PC-9 (cell line): ENCODE measurements at regions not wholly inside any gene's neighbourhood (a gene's known extent, or its start where the extent isn't known, plus 50 kb on each side); places are given as distances from the start of the nearest gene placed in this dataset.

Experiments
- CTCF ChIP-seq: fragments of 200-600 bp; sonication (generic); conservative IDR thresholded peaks from 2 replicates; pipeline ENCODE4 v1.6.1; 2017; ENCODE audit warnings: mixed run types, antibody characterized with exemption, mild to moderate bottlenecking, moderate library complexity
- EZH2 ChIP-seq: fragments of 200-600 bp; sonication (generic); IDR thresholded peaks from 2 replicates; pipeline ENCODE4 v1.8.0; 2017; ENCODE audit warnings: antibody characterized with exemption, low read depth

DNA sequence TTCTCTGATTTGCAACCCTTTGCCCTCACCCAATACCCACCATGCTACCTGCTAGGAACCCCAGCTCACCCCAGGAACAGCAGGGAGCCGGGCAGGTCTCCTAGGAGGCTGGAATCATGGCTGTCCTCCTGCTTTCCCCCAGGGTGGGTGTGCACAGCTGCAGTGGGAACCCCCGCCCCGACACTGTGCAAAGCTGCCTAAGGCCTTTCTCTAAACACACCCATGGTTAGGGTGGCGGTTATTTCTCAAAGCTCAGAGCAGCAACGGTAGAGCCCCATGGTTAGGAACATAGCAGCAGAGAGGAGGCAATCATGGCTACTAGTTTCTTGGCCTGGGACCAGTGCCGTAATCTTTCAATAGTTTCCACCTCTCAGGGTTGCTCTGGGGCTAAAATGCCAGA, 52.2 kb downstream of the ABCC12 start:
- TF ChIP-seq EZH2 (no peak), CTCF (no peak)
